RWPE2 (cell line): ENCODE measurements at regions not wholly inside any gene's neighbourhood (a gene's known extent, or its start where the extent isn't known, plus 50 kb on each side); places are given as distances from the start of the nearest gene placed in this dataset.

Source experiments
- ATAC-seq: fragments of 200-7000 bp; cut with Tn5 transposase; 3 replicates; pipeline ENCODE4 v1.9.1; 2021; ENCODE audit warnings: low read depth
- DNase-seq: peaks from one replicate; pipeline ENCODE4 v3.0.0-alpha.2; 2020; ENCODE audit warnings: low spot score
- H3K27ac ChIP-seq: fragments of 450-650 bp; 2 replicates; pipeline ENCODE4 v1.5.1; 2017; ENCODE audit warnings: mild to moderate bottlenecking; ENCODE audit not compliant: poor library complexity, severe bottlenecking
- H3K27me3 ChIP-seq: fragments of 250-450 bp; sonication (Bioruptor Pico); 2 replicates; pipeline ENCODE4 v1.5.1; 2021; ENCODE audit warnings: mild to moderate bottlenecking, moderate library complexity; ENCODE audit not compliant: insufficient read depth, poor library complexity, severe bottlenecking
- H3K36me3 ChIP-seq: fragments of 250-450 bp; sonication (Bioruptor Pico); 2 replicates; pipeline ENCODE4 v1.5.1; 2020; ENCODE audit warnings: low read depth, mild to moderate bottlenecking, moderate library complexity
- H3K4me1 ChIP-seq: fragments of 250-450 bp; sonication (Bioruptor Pico); 2 replicates; pipeline ENCODE4 v1.5.1; 2021; ENCODE audit warnings: mild to moderate bottlenecking, moderate library complexity; ENCODE audit not compliant: insufficient read depth, poor library complexity, severe bottlenecking
- H3K4me3 ChIP-seq: fragments of 250-450 bp; sonication (Bioruptor Pico); 2 replicates; pipeline ENCODE4 v1.5.1; 2021; ENCODE audit warnings: mild to moderate bottlenecking, moderate library complexity; ENCODE audit not compliant: severe bottlenecking
- H3K9me3 ChIP-seq: fragments of 250-450 bp; sonication (Bioruptor Pico); 2 replicates; pipeline ENCODE4 v1.5.1; 2021; ENCODE audit warnings: mild to moderate bottlenecking, moderate library complexity; ENCODE audit not compliant: severe bottlenecking
- TF ChIP-seq, protein P1 (sequence below): fragments of 450-650 bp; IDR thresholded peaks from one replicate; pipeline ENCODE4 v1.5.1; 2017; ENCODE audit warnings: mild to moderate bottlenecking, moderate library complexity; ENCODE audit not compliant: poor library complexity, severe bottlenecking

DNA sequence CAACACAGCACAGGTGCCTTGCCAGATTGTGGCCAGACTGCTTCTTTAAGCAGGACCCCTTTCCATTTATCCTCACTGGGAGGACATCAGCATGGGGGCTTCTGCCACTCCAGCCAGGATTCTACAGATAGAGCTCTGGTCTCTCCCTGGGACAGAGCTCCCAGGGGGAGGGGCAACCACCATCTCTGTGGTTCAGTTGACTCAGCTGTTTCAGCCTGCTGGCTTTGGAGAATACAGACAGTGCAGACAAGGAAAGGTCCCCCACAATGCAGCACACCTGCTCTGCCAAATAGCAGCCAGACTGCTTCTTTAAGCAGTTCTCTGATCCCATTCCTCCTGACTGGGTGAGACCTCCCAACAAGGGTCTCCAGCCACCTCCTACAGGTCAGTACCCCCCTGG is 132.8 kb downstream of the OR2K2 start:
- no peak for ATAC-seq
- no peak for DNase-seq
- TF ChIP-seq, protein P1, sequence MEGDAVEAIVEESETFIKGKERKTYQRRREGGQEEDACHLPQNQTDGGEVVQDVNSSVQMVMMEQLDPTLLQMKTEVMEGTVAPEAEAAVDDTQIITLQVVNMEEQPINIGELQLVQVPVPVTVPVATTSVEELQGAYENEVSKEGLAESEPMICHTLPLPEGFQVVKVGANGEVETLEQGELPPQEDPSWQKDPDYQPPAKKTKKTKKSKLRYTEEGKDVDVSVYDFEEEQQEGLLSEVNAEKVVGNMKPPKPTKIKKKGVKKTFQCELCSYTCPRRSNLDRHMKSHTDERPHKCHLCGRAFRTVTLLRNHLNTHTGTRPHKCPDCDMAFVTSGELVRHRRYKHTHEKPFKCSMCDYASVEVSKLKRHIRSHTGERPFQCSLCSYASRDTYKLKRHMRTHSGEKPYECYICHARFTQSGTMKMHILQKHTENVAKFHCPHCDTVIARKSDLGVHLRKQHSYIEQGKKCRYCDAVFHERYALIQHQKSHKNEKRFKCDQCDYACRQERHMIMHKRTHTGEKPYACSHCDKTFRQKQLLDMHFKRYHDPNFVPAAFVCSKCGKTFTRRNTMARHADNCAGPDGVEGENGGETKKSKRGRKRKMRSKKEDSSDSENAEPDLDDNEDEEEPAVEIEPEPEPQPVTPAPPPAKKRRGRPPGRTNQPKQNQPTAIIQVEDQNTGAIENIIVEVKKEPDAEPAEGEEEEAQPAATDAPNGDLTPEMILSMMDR = no peak
- Histone ChIP-seq H3K4me3 (no peak overlapping the region), H3K9me3 (no peaks in the 10 kb centered on the region), H3K36me3 (no peaks in the 10 kb centered on the region), H3K27me3 (no peaks in the 10 kb centered on the region), H3K4me1 (no peaks in the 10 kb centered on the region), H3K27ac (no peak overlapping the region)

GRCh38 chr9:111195766-111196165 is 134.3 kb downstream of the OR2K2 start:
- Histone ChIP-seq H3K9me3 (no peaks in the 10 kb centered on the region), H3K27me3 (no peaks in the 10 kb centered on the region), H3K27ac (no peak overlapping the region), H3K36me3 (no peaks in the 10 kb centered on the region), H3K4me1 (no peaks in the 10 kb centered on the region), H3K4me3 (no peak overlapping the region)
- ATAC-seq (no peak), DNase-seq (no peak)
- TF ChIP-seq, protein P1 = no peak

GRCh38 chr9:111193095-111193494 is 136.9 kb downstream of the OR2K2 start:
- DNase-seq = no peak
- TF ChIP-seq, protein P1 = no peak
- H3K36me3 ChIP-seq = no peaks in the 10 kb centered on the region
- no peaks in the 10 kb centered on the region for H3K27me3 ChIP-seq
- H3K9me3 ChIP-seq = no peaks in the 10 kb centered on the region
- H3K4me3 ChIP-seq = no peak overlapping the region
- H3K4me1 ChIP-seq = no peaks in the 10 kb centered on the region
- ATAC-seq = no peak
- H3K27ac ChIP-seq = no peak overlapping the region

GRCh38 chr9:111192650-111193049 is 137.4 kb downstream of the OR2K2 start:
- Histone ChIP-seq H3K27me3 (no peaks in the 10 kb centered on the region), H3K9me3 (no peaks in the 10 kb centered on the region), H3K27ac (no peak overlapping the region), H3K4me1 (no peaks in the 10 kb centered on the region), H3K36me3 (no peaks in the 10 kb centered on the region), H3K4me3 (no peak overlapping the region)
- no peak for ATAC-seq
- DNase-seq = no peak
- TF ChIP-seq, protein P1 = no peak

DNA sequence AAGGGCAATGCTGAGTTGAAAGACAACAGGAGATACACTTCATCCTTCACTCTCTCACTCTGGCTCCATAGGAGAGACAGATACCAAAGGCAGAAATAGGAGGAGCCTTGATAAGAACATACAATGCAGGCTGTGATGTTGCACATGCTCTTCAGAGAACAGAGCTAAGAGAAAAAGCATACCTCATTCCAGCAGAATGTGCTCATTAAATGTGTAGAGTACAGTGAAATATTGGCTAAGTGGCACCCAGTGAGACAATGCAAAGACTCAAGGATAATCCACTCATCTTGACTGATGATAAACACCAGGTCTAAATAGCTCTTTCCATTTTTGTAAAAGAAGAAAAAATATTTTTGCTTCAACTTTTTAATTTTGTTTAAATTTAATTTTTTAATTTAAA is 139.7 kb downstream of the OR2K2 start:
- DNase-seq (no peak), ATAC-seq (no peak)
- no peaks in the 10 kb centered on the region for H3K27me3 ChIP-seq
- no peak overlapping the region for H3K4me3 ChIP-seq
- H3K27ac ChIP-seq = no peak overlapping the region
- no peaks in the 10 kb centered on the region for H3K4me1 ChIP-seq
- H3K9me3 ChIP-seq = no peaks in the 10 kb centered on the region
- no peaks in the 10 kb centered on the region for H3K36me3 ChIP-seq
- TF ChIP-seq, protein P1 = no peak
